Neural cell (in vitro differentiated cells): ENCODE measurements at regions not wholly inside any gene's neighbourhood (a gene's known extent, or its start where the extent isn't known, plus 50 kb on each side); places are given as distances from the start of the nearest gene placed in this dataset.

Source experiments
- EP300 ChIP-seq: fragments of 450-650 bp; conservative IDR thresholded peaks from 2 replicates; pipeline ENCODE4 v1.6.1; 2014; ENCODE audit warnings: antibody characterized with exemption, mild to moderate bottlenecking, moderate library complexity; ENCODE audit not compliant: poor library complexity, severe bottlenecking
- POLR2AphosphoS5 ChIP-seq: IDR thresholded peaks from 2 replicates; pipeline ENCODE4 v1.6.1; 2012
- TAF1 ChIP-seq: IDR thresholded peaks from 2 replicates; pipeline ENCODE4 v1.6.1; 2012; ENCODE audit warnings: low read depth
- TF ChIP-seq, protein P1 (sequence below): fragments of 450-650 bp; IDR thresholded peaks from 2 replicates; pipeline ENCODE4 v1.5.1; 2014; ENCODE audit warnings: antibody characterized with exemption, mild to moderate bottlenecking, moderate library complexity; ENCODE audit not compliant: poor library complexity, severe bottlenecking

- TF ChIP-seq, protein P1, sequence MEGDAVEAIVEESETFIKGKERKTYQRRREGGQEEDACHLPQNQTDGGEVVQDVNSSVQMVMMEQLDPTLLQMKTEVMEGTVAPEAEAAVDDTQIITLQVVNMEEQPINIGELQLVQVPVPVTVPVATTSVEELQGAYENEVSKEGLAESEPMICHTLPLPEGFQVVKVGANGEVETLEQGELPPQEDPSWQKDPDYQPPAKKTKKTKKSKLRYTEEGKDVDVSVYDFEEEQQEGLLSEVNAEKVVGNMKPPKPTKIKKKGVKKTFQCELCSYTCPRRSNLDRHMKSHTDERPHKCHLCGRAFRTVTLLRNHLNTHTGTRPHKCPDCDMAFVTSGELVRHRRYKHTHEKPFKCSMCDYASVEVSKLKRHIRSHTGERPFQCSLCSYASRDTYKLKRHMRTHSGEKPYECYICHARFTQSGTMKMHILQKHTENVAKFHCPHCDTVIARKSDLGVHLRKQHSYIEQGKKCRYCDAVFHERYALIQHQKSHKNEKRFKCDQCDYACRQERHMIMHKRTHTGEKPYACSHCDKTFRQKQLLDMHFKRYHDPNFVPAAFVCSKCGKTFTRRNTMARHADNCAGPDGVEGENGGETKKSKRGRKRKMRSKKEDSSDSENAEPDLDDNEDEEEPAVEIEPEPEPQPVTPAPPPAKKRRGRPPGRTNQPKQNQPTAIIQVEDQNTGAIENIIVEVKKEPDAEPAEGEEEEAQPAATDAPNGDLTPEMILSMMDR, result no peak
- TF ChIP-seq EP300, result no peak
- TF ChIP-seq POLR2AphosphoS5, result no peak
- TF ChIP-seq TAF1, result no peak
These were observed 370.6 kb downstream of the MAGEB5 start for GRCh38 chrX:26586570-26586969.
